ENCODE measurements at regions not wholly inside any gene's neighbourhood (a gene's known extent, or its start where the extent isn't known, plus 50 kb on each side); places are given as distances from the start of the nearest gene placed in this dataset.

DNA sequence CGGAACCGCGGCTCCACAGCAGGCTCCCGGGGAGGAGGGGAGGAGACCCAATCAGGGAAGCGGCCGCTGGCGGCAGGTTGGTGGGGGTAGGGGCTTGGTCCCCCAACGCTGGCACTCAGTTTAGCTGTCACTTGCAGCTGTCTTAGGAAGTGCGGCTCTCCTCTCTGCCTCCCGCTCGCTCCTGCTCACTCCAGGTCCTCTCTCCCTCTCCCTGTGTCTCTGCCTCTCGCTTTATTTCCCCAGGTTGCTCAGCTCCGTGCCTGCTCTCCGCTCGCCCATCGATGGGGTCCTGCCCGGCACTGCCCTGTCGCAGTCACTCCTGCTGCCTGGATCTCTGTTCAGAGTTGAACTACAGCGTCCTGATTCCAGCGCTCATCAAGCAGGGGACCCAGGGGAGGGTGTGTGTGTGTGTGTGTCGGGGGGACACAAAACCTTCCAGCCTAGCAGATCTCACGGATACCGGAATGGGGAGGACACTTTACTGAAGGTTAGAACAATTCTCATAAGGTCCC lies 145.6 kb downstream of the ENGASE start:
- DNase-seq (ENCODE audit: low read depth in 3 of 3), result no peak

DNA sequence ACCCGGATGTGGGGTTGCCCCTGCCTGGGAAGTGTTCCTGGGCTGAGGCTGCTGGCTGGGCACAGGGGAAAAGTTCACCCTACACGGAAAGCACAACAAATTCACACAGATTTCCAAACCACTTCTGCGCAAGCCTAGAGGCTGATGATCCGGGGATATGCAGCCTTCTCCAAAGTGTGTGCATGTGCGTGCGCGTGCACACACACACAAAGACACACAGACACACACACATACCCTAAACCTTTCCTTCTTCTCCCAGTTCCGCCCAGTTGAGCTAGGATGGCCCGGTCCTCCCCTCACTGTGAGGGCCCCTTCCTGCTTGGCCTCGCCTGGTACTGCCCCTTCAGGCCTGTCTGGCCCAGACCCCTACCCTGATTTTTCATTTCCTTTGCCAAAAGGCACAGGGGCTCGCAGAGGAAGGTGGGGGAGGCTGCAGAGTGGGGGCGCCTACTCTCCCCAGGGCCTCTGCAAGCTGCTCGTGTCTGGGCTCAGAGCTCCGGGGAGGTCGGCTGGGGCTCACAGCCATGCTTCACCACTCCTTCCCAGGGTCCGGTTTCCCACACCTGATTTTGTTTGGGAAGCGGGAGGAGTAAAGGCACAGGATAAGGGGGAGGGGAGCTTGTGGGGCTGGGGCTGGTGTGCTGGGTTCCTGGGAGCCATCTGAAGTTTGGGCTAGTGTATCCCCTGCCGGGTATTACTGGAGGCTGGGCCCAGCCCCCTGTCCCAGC lies 144.7 kb downstream of the ENGASE start:
- no peak for DNase-seq (ENCODE audit: low read depth in 3 of 3)

DNA sequence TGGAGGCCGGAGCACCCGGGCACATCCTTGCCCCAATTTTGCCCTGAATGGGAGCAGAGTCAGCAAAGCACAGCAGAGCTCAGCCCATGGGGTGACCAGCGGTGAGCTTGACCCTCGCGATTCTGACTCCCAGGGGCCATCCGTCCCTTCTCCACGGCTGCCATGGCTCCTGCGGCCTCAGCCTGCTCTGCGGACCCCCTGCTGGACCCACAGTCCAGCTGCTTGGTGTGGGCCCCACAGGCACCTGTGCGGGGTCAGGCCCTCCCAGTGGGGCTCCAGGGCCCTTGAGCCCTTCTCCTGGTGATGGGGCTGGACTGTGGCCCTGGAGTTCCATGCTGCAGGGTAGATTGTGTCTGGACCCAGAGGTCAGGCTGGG lies 144.2 kb downstream of the ENGASE start:
- no peak for DNase-seq (ENCODE audit: low read depth in 3 of 3)

DNA sequence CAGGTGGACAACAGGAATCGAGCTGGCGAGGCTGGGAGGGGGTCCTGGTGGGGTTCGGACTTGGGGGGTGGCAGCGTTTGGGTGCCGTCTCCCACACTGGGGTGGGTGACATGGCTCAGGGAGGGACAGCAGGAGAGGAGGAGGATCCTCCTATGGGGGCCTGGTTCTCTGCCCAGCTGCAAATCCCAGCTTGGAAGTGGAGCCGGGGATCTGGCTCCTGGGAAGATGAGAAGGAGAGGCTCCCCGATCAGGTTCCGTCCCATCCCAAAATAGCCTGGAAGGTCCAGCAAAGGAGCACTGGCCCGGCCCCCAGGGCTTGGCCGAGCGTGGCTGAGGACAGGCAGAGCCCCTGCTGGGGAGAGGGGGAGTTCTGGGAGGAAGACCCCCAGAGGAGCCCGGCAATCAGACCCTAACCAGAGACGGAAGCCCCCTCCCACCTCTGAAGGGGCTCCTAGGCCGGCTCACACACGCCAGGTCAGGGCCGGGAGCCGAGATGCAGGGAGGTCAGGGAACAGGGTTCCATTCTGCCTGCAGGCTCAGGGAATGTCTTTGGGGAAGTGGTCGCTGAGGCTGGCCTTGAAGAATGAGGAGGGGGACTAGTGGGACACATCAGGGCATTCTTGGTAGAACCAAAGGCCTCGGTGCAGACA lies 143.7 kb downstream of the ENGASE start:
- no peak for DNase-seq (ENCODE audit: low read depth in 3 of 3)

DNA sequence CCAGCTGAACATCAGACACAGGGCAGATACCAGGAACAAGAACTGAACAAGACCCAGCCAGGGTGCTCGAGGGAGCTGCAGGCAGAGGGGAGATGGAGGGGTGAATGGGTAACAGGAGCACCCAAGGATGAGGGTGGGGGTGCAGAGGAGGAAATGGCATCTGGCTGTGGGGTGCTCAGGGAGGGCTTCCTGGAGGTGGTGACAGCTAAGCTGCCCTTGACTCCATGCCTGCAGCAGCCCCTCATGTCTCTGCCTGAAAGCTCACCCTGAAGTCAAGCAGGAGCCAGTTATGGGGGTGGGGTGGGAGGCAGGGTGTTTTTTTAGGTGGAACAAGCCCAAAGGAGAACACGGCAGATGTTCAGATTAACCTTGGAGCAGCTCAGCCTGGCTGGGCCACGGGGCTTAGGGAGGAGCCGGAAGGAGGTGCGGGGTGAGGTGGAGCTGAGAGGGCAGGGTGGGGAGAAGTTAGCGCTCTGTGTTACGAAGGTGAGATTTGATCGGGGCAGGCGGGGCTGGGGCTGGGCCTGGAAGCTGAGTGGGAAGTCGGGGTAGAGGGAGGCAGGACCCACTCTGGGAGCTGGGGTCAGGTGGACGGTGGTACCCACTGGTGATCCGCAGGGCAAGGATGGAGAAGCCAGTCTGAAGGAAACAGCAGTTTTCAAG lies 143.0 kb downstream of the ENGASE start:
- DNase-seq (ENCODE audit: low read depth in 3 of 3), result no peak

DNA sequence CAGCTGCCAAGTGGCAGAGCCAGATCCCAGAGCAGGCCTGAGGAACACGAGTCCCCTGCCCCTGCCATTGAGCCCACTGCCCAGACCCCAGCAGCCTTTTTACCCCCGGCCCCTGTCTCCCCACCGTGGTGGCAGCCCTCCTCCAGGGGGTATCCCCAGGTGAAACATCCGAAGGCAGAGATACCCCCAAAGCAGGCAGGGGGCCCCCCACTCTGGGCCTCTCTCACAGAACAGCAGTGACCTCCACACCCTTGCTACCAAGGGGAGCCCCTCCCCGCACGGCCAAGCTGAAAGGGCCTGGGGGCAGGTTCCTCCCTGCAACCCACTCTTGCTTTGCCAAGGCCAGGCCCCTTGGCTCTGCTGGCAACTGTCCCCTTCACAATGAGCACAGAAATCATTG lies 142.2 kb downstream of the ENGASE start:
- no peak for DNase-seq (ENCODE audit: low read depth in 3 of 3)

DNA sequence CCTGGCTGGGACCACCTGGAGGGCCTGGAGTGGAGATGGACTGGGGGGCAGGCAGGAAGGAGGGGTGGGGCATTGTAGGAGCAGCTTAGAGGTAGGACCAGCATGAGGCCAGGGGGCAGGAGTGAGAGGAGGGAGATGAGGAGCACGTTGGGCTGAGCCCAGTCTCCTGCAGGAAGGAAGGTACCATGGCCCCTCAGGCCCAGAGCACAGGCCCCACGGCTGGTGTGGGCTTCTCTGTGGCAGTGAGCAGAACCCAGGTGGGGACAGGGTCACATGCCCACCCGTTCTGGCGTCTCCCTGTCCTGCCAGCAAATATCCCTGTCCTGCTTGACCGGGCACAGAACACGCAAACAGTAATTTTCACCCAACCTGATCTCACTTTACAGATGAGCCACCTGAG lies 141.8 kb downstream of the ENGASE start:
- DNase-seq (ENCODE audit: low read depth in 3 of 3), result no peak

DNA sequence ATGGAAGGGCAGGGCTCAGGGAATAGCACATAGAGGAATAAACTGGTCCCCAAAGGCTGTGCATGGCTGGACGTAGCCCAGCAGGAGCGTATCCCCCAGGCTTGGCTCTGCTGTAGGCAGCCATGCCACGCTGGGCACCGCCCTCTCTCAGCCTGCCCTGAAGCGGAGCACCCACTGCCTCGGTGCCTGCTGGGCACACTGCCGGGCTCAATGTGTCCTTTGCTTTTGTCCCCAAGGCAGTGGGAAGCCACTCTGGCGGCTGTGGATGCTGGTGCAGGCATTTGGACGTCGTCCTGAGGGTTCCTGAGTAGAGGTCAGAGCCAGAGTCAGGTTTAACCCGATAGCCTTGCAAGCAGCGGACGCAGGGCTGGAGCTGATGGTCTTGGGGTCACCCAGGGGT lies 141.0 kb downstream of the ENGASE start:
- no peak for DNase-seq (ENCODE audit: low read depth in 3 of 3)

DNA sequence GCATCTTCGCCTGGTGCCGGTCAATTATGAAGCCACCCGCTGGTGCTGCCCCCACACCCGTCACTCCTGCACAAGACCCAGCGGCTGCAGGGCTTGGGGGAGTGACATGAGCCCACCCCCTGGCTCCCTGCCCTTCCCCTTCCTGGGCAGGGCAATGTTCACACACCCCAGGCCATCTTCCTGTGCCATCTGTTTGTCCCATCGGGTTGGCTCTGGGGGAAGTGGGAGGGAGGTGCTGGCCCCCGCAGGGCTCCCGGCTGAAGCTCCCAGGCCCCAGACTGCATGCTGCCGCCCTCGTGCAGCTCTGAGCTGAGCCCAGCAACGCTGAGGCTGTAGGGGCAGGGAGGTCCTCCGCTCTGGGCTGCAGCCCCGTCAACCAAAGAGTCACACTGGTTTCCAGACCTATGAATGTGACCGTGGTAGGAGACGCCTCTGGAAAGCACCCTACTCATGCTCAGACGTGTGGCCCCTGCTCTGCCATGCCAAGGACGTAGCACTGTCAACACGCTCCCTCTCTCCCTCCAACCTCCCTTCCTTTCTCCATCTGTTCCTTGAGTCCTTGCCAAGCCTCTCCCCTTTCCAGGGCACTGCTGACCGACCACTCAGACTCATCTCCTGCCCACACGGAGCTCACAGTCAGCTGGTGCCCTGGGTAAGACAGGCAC lies 140.4 kb downstream of the ENGASE start:
- DNase-seq (ENCODE audit: low read depth in 3 of 3), result no peak

DNA sequence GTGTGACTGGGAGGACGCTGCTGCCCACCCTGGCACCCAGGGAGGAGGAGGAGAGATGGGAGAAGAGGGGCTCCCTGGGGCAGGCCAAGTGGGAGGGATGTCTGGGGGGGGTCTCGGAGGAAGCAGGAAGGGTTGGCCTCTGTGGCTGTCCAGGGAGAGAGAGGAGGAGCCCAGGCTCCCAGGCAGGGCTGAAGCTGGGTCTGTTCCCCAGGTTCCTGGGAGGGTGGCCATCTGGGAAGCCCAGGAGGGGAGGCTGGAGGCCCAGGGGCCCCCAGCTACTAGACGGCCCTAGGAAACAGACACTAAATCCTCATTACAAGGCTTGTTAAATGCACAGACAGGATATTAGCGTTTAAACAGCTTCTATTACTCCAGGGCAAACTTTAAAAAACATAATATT lies 139.8 kb downstream of the ENGASE start:
- no peak for DNase-seq (ENCODE audit: low read depth in 3 of 3)

DNA sequence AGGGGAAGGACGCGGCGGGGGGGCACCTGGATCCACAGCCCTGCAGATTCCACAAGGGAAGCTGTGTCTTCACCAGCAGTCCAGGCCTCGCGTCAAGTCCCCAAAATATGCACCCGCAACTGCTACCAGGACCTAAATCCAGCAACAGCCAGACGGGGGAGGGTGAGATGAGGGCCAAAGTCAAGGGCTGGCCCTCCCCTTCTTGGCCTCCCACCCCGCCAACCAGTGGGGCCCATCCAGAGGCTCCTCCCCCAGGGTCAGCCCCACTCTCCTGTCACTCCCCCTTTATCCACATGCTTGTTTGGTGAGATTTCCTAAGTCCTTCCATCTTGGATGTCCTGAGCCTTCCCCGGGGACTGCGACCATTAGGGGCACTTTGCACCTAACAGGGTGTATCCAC lies 138.7 kb downstream of the ENGASE start:
- no peak for DNase-seq (ENCODE audit: low read depth in 3 of 3)

DNA sequence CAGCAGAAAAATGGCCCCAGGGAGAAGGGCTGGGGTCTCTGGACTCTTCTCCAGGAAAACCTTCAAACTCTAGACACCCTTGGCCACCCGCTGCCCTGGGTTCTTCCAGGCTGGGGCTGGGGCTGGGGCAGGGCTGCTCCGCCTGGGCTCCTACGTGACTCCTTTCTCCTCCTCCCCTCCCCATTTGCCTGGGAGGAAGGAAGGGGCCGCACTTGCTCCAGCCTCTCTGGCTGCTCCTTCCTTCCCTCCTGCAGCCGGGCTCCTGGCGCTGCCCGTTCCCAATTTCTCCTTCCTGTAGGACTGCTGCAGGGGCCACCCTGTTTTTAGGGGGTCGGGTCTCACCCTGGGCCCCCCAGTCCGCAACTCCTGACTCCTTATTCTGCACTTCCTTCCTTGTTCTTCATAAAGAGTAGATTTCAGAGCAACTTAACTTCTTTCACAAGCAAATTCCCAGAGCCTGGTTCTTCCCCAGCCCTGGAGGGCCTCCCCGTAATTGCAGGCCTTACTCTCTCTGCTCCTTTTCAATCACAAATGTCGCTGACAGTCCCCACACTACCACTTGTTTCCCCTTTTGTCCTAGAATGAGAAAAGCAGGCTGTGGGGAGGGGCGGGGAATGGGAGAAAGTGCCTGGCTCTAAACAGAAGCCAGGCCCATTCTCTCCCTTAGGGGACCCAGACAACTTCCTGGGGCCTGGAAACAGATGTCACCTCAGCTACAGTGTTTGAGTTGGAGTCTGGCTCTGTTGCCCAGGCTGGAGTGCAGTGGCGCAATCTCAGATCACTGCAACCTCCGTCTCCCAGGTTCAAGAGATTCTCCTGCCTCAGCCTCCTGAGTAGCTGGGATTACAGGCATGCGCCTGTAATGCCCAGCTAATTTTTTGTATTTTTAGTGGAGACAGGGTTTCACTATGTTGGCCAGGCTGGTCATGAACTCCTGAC lies 137.8 kb downstream of the ENGASE start:
- DNase-seq (ENCODE audit: low read depth in 3 of 3), result no peak

DNA sequence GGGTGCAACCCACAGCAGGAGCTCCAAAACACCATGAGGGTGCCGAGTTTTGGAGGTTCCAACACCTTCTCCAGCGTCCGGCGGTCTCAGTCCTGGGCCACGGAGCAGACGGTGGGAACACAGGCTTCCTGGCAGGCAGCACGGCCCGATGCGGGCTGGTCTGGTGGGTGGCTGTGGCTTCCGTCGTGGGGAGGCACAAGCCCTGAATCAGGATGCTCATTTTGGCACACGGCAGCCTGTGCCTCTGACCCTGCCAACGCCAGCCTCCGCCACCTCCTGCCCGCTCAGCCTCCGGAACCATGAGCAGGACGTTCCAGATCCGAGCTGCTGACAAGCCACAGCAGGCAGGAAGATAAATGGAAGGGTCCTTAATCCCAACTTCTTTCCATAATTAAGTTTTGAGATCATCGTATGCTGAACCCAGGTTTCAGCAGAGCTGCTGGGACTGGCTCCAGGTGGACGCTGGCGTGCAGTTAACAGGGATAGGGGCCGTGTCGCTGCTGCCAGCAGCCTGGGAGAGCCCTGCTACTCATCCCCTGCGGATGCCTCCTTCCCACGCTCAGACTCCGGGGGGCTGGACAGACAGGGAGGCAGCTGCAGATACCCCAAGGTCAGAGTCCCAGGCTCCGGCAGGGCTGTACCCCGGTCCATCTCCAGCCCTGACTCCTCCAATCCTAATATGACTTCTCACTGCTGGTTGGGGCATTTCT lies 136.6 kb downstream of the ENGASE start:
- DNase-seq (ENCODE audit: low read depth in 3 of 3), result no peak

DNA sequence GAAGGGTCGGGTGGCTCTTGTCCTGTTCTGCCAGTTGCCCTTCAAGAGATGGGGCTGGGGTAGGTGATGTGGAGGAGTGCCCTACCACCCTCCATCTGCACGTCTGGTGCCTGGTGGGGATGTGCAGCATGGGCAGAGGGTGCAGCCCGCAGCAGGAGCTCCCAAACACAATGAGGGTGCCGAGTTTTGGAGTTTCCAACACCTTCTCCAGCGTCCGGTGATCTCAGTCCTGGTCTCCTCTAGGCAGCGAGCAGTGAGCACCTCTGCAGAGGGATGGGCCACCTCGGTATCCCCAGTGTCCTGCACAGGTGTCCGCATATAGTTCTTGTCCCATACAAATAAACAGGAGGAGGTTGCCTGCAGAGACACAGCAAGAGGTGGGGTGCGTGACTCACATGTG lies 136.0 kb downstream of the ENGASE start:
- DNase-seq (ENCODE audit: low read depth in 3 of 3), result no peak

DNA sequence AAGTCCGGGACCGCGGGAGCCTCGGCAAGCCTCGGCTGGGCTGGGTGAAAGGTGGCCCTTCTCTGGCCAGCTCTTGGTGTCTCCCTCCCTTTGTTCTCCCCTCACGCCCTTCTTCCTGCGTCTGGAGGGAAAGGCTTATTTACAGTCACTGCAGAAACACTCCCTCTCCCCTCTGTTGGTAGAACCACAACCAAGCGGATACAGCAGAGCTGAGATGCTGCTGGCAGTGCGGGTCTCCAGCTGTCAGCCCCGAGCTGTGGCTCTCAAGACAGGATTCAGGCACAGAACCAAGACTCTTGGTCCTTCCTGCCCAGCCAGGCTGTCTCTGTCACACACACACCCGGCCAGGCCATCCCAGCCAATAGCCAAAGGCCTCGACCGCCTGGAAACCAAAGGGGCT lies 133.3 kb downstream of the ENGASE start:
- no peak for DNase-seq (ENCODE audit: low read depth in 3 of 3)

DNA sequence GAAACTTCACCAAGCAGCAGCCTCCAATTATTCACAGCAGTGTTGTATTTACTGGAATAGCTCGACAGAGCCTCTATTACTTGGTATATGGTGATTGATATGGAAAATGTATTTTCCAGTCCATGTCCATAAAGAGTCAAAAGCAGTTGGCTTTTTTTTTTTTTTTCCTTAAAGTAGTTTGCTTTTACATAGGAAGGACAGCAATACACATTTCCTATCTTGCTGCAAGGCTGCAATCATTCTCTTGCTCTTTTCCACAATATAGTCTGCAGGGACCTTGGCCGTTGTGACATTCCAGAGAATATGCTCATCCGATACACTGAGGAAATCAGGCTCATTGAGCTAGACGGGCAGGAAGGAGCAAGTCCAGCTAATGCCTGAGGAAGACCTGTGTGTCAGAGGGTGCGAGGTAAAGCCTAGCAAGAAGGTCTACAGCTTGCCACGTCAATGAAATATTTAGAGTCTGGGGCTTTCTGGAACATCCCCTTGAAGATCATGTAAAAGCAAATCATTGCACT lies 131.1 kb downstream of the ENGASE start:
- DNase-seq (ENCODE audit: low read depth in 3 of 3), result no peak

DNA sequence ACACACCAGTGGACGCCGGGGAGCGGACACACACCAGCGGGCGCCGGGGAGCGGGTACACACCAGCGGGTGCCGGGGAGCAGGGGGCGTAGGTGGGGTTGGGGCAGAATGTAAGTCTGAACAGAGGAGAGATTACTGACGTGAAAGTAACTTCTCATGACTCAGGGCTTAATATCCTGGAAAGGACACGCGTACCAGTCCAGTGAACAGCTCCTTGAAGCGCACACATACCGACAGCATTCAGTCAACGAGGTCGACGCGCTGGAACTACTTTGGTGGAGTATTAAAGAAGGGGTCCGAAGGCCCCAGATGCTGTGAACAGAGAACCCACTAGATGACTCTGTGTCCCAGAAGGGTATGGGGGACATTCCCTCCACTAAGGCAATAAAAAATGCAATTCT lies 129.6 kb downstream of the ENGASE start:
- DNase-seq (ENCODE audit: low read depth in 3 of 3), result no peak

DNA sequence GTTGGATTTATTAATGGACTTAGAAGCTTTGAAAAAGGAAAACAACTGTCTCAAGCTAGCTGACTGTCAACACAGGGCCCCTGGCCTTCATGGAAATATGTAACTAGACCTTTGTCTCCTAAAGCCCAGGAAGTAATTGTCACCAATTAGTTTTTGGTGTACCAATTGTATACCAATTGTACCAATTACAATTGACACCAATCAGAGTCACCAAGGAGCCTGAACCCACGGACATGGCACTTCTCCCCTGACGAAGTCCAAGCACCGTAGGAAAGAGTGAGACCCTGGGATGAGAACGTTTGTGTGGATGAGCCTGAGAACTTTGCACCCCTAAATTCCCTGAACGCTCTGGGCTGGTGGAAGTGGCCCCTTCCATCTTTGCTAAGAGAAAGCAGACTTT lies 129.0 kb downstream of the ENGASE start:
- DNase-seq (ENCODE audit: low read depth in 3 of 3), result no peak

DNA sequence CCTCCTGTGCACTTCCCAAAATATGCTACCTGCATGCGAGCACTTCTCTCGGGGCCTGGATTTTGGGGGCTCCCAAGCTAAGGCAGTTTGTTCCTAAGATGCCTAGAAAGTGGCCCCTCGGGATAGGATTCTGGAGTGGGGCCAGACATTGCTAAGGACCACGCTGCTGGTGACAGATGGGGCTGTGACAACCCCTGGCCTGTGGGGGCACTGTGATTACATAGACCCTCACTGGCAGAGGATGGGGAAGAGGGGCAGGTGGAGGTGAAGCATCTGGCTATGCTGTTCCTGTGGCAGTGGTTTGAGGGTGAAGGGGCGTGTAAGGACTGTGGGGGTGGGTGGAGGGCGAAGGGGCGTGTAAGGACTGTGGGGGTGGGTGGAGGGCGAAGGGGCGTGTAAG lies 128.4 kb downstream of the ENGASE start:
- no peak for DNase-seq (ENCODE audit: low read depth in 3 of 3)

DNA sequence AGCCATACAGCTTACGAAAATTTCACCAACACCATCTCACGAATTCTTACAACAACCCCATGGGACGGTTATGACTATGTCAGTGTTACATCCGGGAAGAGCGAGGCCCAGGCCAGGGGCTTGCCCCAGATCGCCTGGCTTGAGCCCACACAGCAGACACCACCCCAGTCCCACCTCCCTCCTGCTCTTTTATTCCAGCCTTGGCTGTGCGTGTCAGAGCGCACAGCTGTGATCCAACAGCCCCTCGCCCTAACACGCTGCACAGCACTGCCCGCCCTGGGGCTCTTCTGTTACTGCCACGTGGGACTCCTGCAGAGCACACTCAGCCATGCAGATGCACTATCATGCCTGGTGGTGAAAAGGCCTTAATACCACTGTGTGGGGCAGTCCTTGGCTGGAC lies 127.9 kb downstream of the ENGASE start:
- no peak for DNase-seq (ENCODE audit: low read depth in 3 of 3)
